Activated CD4-positive, alpha-beta T cell treated with anti-CD3 and anti-CD28 coated beads for 24 hours (primary cell): ENCODE measurements at regions not wholly inside any gene's neighbourhood (a gene's known extent, or its start where the extent isn't known, plus 50 kb on each side); places are given as distances from the start of the nearest gene placed in this dataset.
"Not testable (repeated sequence)": the region's sequence is repeated elsewhere in the genome, so short reads cannot be mapped to it uniquely, and the experiment has no call there.

Experiments used
- DNase-seq, 2 donors: peaks; one replicate each; pipeline ENCODE4 v3.0.0-alpha.2; 2020; ENCODE audit warnings: low read depth in 2 of 2

- DNase-seq: no peak
Measured at GRCh38 chr19:30943101-30943843, 406.0 kb downstream of the TSHZ3 start.

- no peak for DNase-seq
Measured at GRCh38 chr19:30942636-30943035, 406.6 kb downstream of the TSHZ3 start.

- DNase-seq: no peak
Measured at GRCh38 chr19:30941591-30941990, 407.6 kb downstream of the TSHZ3 start.

DNA sequence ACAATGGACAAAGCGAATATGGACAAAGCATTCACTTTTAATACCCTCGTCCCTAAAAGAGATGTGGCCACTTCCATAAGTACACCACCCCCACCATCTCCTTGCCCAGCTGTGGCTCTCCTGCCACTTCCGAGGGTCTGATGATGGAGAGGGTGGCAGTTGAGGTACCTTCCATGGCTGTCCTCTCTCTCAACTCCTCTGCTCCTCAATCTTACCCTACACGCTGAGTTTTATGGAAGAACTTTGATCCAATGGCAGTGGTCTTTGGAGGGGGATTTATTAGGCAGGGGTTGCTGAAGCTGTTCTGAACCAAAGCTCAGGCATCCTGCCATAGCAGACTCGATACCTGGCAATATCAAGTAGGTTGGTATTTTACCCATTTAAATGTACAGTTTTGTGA is 413.0 kb downstream of the TSHZ3 start:
- no peak for DNase-seq

GRCh38 chr19:30935146-30935545 is 414.1 kb downstream of the TSHZ3 start:
- DNase-seq: no peak

- DNase-seq: not testable (repeated sequence)
Measured at GRCh38 chr19:30933454-30933853, 415.8 kb downstream of the TSHZ3 start.

DNA sequence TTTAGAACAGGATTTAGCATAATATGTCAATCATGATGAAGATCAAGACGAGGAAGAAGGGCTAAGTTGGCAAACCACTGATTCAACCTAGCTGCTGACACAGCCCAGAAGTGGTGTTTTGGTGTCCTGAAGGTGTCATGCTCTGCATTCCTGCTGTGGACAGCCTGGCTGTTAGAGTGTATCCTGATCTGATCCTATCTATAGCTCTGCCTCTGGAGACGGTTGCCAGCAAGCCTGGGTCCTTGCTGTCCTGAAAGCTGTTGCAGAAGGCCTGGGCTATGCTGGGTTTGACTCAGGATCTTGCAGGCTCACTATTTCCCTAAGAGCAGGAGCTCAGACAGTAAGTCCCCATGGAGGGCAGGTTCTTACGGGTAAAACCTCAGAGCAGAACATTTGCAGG is 416.4 kb downstream of the TSHZ3 start:
- DNase-seq: no peak

- DNase-seq: no peak
Measured at GRCh38 chr19:30930941-30931706, 418.1 kb downstream of the TSHZ3 start.

DNA sequence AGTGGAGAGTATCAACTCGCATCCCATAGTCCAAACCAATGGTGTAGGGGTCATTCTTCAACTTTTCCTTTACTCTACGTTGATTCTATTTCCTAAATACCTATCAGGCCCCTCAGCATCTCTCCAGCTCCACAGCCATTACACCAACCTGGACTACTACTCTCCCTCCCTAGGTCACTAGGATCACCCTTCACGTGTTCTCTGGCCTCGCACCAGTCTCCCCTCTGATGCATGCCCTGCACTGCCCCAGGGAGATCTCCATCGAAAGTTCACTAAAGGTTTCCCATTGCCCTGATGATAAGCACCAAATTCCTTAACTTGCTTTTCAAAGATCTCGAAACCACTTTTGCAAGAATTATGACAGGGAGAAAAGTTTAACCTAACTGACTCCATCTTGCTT is 421.5 kb downstream of the TSHZ3 start:
- DNase-seq: no peak

GRCh38 chr19:30924670-30925069 is 424.6 kb downstream of the TSHZ3 start:
- no peak for DNase-seq

DNA sequence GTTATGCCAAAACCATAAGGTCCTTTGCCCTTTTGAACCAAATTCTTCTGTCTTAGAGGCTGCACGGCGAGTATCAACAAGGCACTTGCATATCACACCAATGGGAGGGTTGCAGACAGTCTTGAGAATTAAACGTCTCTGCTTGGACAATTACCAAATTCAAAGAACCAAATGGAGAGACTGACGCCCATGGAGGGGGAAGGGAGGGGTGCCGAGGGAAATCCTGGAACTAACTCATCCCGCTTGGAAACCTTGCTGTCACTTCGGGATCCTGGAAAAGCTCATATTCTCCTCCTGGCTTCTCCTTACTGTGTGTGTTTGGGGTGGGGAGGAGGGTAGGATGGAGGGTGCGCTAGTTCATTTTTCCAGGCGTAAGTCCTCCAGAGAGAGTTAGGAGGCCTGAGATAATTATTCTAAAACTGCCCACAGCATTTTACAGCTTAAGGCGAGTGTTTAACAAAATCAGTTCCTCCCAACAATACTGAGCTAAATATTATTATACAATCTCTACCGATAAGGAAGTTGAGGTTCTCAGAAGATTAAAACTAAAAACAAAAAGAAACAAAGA is 425.1 kb downstream of the TSHZ3 start:
- no peak for DNase-seq

GRCh38 chr19:30923621-30924020 is 425.6 kb downstream of the TSHZ3 start:
- no peak for DNase-seq

- no peak for DNase-seq
Measured at GRCh38 chr19:30923096-30923495, 426.1 kb downstream of the TSHZ3 start.

GRCh38 chr19:30920222-30920621 is 429.0 kb downstream of the TSHZ3 start:
- DNase-seq: no peak

GRCh38 chr19:30919737-30920136 is 429.5 kb downstream of the TSHZ3 start:
- DNase-seq: no peak

DNA sequence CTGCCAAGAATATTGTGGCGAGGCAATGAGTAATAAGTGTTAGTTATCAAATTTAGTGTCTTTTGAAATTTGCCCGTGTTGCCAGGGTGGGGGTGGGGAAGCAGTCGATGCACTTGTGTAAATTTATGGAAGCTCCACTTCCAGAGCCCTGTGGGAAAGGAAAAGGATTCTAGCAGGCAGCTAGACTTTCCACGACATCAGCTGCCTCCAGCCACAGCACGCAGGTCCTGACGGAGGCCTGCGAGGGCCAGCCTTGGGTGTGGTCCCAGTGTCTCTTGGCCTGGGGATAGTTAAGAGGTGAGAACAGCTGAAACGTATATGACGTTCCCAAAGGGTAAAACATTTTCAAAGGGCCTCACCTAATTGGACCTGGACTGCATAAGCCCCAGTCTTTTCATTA is 433.0 kb downstream of the TSHZ3 start:
- no peak for DNase-seq

- DNase-seq: no peak
Measured at GRCh38 chr19:30911491-30911890, 437.7 kb downstream of the TSHZ3 start.

DNA sequence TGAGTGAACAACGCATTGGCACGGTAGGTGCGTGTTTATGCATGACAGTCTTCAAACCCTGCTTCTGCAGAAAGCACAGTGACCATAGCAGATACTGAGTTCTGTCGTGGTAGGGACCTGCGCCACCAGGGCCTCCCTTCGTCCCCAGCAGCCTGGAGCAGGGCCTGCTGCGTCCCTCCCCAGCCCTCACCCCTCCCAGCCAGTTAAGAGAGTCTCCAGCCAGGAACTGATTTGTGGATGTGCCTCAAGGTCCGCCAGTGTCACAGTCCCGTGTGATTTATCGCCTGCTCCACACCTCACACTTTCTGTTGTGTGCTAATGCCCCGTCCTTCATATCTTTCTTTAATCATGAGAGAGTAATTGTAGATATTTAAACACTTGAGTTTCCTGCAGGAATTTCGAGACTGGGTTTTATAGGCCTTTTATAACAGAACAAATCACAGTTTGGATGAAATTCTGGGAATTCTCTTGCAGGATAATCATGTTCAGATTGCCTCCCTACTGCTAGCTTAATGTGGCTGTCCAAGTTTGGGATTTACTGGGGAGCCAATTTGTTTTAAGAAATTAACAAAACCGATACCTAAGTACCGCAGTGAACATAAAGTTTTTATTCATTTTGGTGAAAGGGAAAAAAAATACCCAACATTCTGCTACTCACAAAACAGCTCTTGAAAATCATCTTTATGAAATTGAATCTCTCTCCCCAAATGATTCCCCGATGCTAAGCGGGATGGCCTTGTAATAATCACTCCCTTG is 438.6 kb downstream of the TSHZ3 start:
- no peak for DNase-seq

DNA sequence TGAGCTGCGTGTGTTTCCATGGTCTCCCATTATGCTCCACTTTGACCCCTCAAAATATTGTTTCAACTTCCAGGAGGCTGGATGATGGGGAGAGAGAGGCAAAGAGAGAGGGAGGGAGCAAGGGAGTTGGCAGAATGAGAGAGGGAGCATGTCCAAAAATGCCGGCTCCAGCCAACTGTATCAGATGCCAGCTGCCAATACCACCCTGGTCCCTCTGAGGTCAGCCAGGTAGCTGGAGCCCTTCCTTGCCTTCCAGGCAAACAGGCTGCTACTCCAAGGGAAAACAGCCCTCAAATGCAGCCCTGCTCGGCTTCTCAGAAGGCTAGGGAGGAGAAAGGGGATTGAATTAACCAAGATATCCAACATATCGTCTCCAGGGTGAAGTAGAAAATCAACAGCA is 440.0 kb downstream of the TSHZ3 start:
- no peak for DNase-seq

GRCh38 chr19:30908262-30908771 is 440.9 kb downstream of the TSHZ3 start:
- DNase-seq: no peak

DNA sequence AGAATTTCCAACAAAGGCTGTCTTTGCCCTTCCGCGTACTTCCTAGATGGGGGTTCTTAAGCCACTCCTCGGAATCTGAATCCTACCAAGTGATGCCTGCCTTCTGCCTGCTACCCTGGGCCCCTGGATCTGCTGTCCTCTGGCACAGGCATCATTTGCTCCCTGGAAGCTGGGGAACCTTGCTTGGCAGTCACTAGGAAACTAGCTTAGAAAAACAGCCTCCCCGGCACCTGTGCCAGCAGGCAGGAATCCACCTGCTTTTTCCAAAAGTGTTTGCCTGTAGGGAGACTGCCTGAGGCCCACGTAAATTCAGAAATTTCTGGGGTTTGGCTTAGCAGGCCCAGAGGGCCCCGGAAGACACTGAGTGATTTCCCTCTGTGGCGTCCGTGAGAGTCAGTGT is 442.4 kb downstream of the TSHZ3 start:
- no peak for DNase-seq

- no peak for DNase-seq
Measured at GRCh38 chr19:30900051-30900450, 449.2 kb downstream of the TSHZ3 start.
